GM19467 (cell line): ENCODE measurements at regions not wholly inside any gene's neighbourhood (a gene's known extent, or its start where the extent isn't known, plus 50 kb on each side); places are given as distances from the start of the nearest gene placed in this dataset.

ENCODE experiments used
- ATAC-seq: cut with Tn5 transposase; IDR thresholded peaks from one replicate; pipeline ENCODE4 v1.9.1; 2021; ENCODE audit warnings: mild to moderate bottlenecking, moderate library complexity; ENCODE audit not compliant: unreplicated experiment

DNA sequence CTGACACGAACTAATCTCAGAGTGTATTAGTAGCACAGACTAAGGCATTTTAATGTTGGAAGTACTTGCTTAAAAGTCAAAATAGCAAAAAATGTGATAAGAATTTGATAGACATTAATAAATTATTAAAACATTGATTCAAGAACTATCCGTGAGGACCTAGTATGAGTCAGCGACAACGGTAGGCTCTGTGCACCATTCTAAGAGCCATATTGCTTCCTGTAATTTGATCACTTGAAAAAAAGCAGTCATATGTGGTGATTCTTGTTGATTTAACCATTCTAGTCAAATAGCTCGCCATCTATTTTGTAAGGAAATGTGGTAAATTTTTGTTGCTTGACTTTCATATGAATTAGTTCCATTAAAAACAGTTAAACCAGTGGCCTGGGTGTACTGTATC lies 534.9 kb upstream of the ARRDC4 start:
- no peak for ATAC-seq

DNA sequence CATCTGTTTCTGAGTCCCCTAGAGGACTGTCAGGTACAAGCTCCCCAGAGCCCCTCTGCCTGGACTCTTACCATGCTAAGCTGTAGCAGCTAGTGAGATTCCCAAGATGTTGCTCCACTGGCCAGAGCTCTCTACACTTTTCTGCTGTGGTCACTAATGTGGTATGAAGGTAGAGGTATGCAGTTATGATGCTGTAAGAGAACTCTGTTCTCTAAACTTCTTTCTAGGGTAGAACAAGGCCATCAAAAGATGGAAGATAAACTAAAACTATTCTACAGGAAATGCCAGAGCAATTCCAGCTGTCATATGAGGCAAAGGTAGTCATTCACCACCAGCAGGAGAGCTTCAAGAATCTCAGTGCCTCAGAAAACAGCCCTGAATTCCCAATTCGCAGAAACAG lies 517.4 kb upstream of the ARRDC4 start:
- no peak for ATAC-seq

DNA sequence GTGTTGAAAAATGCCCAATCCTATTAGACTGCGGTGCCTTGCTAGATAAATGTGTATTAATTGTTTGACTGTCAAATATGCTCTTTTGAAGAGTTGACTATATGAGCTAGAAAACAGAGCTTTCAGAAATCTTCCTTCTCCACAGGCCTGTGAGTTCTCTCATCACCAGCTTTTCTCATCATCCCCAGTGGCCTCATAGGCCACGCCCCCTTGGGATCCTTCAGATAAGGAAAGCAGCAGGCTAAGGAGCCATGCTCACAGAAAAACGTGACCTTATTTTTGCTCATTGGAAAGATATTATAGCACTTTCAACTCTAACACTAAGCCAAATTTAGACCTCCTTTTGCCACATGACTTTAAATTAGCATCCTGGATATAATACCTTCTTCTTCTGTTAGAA lies 514.4 kb upstream of the ARRDC4 start:
- no peak for ATAC-seq

DNA sequence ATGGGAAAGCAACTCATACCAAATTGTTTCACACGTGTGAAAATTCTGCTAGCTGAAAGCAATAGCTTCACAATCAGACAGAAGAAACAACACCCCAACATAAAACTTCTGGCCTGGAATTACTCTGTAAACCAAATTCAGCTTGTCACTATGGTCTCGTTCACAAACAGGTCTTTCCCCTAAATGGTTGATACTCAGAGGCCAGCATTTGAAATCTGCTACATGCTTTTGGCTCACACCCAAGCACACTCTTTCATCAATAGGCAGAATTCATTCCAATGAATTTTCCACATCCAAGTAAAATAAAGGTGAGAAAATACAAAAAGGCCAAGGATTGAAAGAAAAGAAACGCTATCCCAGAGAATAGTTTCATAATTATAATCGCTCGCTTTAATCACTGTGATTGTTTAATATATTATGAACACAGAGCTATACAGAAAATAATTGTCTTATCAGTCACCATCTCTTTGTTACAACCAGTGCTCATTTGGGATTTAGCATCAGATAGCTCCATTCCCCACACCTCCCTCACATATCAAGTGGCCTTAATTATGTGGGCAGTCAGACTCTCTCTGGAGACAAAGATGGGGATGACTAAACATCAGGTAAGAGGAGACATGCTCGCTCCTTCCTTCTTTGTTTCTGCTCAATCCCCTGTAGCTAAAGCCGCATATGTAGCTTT lies 503.8 kb upstream of the ARRDC4 start:
- ATAC-seq, result no peak

DNA sequence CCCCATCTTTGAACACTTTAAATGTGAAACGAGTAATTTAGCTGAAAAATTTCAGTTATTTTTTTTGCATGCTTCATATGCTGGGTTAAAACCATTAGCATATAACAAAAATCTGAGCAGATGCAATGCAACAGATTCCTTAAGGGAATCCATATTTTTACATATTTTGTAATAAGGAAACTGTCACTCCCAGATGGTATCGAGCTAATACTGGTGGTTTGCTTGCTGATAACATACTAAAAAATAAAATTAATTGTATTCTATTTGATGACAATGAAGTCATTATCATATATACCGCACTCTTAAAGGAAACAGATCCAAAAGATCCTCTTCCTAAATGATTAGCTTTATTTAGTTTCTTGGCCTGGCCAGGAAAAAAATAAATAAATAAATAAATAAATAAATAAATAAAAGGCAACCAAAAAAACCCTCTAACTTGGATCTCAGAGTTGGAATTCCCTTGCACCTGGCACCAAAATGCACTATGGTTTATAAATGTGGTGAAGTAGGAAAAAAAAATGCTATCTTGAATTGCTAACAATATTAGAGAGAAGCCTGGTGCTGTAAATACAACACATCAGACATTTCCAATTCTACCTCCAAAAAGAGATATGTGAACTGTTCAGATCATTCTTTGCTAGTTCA lies 503.2 kb upstream of the ARRDC4 start:
- ATAC-seq, result no peak

DNA sequence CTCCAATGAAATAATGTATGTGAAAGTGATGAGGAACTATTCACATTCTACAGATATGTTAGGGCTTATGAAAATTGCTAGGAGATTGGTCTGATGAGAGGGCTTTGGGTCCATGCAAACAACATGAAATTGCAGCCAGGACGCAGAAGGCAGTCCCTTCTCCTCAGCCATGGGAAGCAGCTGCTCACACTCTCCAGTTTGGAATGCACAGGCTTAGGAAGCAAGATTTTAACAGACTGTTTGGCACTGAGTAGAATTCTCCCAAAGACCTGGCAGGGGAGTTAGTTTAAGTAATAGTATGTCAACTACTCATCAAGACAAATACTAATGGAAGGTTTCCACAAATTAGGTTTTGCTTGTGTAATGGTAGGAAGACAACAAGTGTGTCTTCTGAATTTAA lies 500.7 kb upstream of the ARRDC4 start:
- no peak for ATAC-seq

DNA sequence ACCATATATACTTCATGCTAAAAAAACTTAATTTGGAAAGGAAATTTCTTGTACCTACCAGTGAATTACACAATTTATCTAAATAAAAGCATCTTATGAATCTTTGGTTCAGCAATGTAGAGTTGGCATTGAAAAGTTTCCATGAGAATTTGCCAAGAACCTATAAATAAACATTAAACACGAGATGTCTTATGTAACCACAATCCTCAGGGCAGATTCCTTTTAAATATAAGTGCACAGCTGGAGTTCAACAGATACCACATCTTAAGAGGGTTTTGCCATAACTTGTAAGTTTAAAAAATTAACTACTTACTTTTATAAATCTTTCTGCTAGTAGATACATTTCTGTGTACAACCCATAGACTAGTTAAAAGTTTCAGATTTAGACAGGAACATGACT lies 499.3 kb upstream of the ARRDC4 start:
- ATAC-seq, result no peak

DNA sequence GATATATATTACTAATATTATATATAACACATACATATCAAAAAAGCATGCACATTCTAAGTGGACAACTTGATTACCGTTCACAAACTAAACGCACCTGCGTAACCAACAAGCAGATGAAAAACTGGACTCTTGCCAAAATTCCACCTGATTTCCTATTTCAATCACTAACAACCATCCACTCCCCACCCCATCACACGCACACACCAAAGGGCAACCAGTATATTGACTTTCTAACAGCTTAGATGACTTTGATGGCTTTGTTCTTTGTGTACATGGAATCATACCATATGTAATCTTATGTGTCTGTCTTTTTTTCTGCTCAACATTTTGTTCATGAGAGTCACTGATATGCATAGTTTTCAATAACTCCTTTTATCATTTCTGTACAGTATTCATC lies 496.8 kb upstream of the ARRDC4 start:
- ATAC-seq, result no peak

DNA sequence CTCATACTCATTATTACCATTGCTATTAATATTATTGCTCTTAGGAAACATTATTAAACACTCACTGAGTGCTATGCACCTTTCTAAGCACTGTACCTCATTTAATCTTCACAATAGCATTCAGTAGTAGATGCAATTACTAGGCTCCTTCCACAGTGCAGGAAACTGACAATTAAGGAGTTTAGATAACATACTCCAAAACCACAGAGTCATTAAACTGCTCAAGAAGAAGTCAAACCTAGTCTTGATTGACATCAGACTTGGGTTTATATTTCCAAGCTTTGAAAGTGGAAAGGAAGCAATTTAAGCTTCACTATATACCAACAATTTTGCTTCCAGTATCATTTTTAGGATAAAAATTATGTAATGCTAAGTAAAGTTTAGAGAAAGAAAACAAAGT lies 490.1 kb upstream of the ARRDC4 start:
- ATAC-seq, result no peak

DNA sequence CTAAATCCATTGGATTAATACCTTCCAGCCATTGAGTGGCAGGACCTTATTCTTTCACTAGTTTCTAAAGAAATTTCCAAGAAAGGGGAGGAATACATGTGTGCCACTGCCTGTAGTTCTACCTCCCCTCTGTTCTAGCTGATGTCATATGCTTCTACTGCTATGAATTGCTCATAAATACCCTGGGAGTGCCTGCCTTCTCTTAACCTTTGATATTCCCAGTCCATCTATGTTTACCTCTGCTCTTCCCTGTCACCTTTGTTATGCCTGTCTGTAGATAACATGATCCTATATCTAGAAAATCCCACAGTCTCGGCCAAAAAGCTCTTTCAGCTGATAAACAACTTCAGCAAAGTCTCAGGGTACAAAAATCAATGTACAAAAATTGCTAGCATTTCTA lies 486.9 kb upstream of the ARRDC4 start:
- no peak for ATAC-seq

DNA sequence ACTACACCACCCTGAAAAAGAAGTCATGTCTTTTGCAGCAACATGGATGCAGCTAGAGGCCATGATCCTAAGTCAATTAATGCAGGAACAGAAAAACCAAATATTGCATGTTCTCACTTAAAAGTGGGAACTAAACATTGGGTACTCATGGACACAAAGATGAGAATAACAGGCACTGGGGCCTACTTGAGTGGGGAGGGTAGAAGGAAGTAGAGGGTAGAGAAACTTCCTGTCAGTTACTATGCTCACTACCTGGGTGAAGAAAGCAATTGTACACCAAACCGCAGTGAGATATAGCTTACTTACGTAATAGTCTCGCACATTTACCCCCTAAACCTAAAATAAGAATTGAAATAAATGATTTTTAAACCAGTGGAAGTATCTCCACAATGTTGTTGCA lies 480.5 kb upstream of the ARRDC4 start:
- no peak for ATAC-seq

DNA sequence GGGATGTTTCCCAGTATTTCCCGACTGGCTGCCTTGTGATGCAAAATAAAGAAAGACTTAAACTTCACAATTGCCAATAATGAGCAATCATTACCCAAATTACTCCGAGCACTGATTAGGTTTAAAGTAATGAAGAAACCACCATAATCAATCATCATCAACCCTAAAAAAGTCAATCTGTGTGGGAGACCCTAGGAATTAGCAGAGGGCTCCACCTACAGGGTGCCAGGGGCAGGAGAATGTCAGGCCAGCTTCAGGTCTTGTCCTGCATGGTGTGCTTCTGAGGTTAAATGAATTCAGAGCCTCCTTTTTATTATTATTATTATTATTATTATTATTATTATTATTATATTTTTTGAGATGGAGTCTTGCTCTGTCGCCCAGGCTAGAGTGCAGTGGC lies 478.0 kb upstream of the ARRDC4 start:
- ATAC-seq, result no peak

DNA sequence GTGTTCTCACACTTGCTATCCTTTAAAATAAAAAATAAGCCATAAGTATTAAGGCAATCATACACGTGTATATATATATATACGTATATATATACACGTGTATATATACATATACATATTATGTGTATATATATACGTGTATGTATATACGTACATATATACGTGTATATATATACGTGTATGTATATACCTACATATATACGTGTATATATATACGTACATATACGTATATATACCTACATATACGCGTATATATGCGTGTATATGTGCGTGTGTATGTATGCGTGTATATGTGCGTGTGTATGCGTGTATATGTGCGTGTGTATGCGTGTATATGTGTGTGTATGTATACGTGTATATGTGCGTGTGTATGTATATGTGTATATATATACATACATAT lies 477.3 kb upstream of the ARRDC4 start:
- no peak for ATAC-seq

DNA sequence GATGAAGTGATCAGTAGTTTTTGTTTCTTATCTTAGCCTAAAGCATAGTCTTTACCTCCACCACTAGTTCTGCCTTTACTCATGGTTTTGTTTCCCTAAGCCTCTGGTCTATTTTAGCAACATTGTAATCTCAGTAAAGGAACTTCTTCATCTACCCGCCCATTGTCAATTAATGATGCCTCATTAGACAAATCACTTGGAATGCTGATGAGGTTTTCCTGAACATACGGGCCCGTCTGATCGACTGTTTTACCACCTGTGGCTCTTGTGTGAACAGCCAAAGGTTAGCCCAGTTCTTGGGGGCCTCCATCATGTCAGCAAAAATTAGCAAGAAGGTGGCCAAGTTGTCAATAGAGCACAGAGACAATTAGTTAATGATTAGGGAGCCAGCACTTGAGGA lies 470.1 kb upstream of the ARRDC4 start:
- no peak for ATAC-seq

DNA sequence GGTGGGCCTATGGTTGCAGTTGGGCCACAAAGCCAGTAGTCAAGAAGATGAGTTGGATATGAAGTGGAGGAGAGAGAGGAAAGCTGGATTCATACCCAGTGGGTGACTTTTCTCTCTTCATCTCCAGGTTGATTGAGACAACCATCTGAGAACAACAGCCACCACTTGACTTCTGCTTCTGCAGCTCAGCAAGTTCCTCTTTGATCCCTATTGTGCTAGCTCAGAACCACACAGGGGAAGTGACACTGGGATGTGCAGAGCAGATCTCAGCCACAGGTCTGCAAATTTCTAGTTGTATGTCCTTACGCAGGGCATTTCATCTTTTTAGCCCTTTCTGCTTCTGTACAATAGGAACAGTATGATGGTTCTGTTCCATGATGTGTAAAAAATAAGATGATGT lies 459.2 kb upstream of the ARRDC4 start:
- no peak for ATAC-seq

DNA sequence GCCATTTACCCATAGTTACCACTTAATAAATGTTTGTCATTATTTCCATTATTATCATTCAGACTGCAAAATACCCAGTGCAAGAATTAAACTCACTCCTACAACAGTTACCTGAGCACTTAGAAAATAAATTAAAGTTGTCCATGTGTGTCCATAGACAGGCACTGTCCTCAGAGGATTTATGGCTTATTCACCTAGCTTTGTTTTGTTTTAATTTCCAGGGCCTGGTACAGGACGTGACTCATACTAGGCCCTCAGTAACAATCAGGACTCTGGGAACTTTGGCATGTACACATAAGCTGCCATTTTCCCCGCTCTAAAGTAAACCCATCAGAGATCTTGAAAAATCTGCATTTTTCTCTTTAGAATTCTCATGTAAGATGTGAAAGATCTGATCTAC lies 458.5 kb upstream of the ARRDC4 start:
- ATAC-seq, result no peak

DNA sequence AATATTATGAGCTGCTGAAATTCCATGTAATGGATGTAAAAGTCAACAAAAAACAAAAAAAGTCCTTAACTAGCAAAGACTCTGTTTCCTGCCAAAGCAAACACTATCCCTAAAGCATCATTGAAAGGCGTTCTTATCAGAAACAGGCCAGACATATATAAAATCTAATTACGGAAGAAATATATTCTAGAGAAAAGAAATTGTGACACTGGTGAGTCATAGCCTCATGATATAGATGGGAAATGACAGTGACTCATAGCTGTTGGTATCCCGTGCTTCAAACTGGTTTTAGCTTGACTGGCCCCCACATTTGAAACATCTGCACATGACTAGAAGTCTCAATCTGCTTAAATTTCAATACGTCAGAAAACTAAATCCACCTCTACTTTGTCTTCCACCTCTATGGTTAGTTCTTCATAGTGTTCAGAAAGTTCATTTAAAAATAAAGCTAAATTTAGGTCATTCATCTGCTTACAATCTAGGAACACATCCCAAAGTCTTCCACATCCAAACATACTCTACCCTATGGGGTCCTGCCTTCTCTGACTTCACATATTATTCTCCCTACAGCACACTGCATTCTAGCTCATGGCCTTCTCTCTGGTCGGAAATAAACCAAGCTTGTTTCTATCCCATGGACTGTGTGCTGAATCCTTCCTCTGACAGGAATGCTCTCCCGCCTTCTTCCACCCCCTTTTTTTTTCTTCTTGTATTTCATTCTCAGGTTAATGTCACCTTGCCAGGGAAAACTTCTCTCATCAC lies 456.3 kb upstream of the ARRDC4 start:
- no peak for ATAC-seq

DNA sequence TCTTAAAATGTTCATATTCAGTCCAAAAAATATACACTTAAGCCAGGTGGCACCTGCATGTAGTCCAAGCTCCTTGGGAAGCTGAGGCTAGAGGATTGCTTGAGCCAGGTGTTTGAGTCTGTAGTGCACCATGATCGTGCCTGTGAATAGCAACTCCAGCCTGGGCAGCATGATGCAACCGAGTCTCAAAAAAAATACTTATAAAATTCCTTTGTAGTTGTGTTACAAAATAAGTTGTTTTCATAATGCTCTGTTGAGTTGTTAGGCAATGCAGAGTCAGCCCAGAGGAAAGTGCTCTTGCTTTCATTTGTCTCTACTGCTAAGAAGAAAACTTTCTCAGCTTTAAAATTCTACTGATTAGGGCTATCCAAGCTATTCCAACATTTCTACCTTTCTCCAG lies 442.8 kb upstream of the ARRDC4 start:
- ATAC-seq, result no peak

DNA sequence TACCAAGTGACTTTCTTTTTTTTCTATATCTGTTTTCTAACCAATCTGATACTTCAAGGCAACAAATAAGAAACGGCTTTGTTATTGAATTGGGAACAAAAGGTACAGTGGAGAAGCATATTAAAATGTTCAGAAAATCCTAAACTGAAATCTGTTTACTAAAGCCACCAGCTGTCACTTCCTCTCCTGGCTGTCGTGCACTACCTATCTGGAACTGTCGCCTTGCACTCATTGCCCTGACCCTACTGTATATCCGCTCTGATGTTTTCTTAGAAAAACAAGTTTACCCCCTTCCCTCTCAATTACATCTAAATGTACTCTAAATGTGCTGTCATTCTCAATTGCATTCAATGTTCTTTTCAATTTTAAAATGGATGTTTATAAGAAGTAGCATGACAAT lies 439.8 kb upstream of the ARRDC4 start:
- ATAC-seq, result no peak

DNA sequence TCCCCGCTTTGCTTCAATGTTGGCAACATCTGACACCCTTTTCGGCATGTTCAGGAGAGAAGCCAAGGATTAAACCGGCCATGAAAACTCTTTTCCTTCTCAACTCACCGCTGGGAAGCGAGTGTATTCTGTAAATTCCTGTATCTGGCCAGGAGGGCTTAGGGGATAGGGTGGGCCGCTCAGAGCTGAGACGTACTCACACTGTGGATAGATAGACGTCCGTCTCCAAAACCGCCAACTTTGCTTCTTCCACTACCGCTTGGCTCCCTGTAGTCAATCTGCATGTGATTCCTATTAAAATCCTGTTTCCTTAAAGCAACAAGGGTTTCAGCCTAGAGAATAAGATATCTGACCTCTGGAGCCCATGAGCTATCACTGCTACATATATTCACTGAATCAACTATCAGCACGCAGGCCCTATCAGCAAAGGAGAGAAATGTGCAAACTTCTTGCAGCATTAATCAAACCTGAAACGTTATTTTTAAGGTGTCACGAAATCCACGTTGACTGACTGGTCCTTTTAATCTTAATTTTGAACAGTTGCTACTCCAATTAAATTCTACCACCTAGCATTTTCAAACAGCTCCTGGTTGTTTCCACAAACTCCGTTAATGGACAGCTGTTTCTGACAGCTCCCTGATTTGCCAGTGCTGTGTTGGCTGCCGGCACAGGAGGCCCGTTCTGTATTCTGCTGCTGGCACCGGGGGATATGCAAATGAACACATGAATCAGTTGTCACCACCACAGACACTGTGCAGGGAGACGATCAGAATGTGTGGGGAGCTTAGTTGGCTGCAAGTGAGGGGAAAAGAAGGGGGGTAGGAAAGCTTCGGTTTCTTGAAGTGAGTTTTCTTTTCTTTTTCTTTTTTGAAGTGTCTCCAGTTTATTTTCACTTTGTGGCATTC lies 438.9 kb upstream of the ARRDC4 start:
- ATAC-seq, result no peak

DNA sequence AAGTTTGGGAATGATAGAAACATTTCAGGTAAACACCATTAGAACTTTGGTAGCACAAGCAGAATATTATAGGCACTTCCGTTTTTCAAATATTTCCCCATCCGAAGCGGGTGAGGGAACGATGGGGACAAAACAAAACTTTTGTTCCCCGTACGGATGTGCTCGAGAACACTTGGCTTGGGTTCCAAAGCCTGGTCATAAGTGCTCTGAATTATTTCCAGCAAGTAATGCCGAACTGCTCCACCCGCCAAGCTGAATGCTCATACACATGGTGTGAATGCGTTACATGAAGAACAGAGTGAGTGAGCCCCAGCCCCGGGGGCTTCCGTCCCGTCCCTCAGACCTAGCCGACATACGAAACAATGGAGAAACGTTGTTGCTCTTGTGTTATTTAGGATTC lies 438.2 kb upstream of the ARRDC4 start:
- ATAC-seq, result no peak
